ENCODE measurements at regions not wholly inside any gene's neighbourhood (a gene's known extent, or its start where the extent isn't known, plus 50 kb on each side); places are given as distances from the start of the nearest gene placed in this dataset.

GRCh38 chr2:188893972-188894371 is 80.2 kb upstream of the COL3A1 start (continued):
- TF ChIP-seq, protein P1, sequence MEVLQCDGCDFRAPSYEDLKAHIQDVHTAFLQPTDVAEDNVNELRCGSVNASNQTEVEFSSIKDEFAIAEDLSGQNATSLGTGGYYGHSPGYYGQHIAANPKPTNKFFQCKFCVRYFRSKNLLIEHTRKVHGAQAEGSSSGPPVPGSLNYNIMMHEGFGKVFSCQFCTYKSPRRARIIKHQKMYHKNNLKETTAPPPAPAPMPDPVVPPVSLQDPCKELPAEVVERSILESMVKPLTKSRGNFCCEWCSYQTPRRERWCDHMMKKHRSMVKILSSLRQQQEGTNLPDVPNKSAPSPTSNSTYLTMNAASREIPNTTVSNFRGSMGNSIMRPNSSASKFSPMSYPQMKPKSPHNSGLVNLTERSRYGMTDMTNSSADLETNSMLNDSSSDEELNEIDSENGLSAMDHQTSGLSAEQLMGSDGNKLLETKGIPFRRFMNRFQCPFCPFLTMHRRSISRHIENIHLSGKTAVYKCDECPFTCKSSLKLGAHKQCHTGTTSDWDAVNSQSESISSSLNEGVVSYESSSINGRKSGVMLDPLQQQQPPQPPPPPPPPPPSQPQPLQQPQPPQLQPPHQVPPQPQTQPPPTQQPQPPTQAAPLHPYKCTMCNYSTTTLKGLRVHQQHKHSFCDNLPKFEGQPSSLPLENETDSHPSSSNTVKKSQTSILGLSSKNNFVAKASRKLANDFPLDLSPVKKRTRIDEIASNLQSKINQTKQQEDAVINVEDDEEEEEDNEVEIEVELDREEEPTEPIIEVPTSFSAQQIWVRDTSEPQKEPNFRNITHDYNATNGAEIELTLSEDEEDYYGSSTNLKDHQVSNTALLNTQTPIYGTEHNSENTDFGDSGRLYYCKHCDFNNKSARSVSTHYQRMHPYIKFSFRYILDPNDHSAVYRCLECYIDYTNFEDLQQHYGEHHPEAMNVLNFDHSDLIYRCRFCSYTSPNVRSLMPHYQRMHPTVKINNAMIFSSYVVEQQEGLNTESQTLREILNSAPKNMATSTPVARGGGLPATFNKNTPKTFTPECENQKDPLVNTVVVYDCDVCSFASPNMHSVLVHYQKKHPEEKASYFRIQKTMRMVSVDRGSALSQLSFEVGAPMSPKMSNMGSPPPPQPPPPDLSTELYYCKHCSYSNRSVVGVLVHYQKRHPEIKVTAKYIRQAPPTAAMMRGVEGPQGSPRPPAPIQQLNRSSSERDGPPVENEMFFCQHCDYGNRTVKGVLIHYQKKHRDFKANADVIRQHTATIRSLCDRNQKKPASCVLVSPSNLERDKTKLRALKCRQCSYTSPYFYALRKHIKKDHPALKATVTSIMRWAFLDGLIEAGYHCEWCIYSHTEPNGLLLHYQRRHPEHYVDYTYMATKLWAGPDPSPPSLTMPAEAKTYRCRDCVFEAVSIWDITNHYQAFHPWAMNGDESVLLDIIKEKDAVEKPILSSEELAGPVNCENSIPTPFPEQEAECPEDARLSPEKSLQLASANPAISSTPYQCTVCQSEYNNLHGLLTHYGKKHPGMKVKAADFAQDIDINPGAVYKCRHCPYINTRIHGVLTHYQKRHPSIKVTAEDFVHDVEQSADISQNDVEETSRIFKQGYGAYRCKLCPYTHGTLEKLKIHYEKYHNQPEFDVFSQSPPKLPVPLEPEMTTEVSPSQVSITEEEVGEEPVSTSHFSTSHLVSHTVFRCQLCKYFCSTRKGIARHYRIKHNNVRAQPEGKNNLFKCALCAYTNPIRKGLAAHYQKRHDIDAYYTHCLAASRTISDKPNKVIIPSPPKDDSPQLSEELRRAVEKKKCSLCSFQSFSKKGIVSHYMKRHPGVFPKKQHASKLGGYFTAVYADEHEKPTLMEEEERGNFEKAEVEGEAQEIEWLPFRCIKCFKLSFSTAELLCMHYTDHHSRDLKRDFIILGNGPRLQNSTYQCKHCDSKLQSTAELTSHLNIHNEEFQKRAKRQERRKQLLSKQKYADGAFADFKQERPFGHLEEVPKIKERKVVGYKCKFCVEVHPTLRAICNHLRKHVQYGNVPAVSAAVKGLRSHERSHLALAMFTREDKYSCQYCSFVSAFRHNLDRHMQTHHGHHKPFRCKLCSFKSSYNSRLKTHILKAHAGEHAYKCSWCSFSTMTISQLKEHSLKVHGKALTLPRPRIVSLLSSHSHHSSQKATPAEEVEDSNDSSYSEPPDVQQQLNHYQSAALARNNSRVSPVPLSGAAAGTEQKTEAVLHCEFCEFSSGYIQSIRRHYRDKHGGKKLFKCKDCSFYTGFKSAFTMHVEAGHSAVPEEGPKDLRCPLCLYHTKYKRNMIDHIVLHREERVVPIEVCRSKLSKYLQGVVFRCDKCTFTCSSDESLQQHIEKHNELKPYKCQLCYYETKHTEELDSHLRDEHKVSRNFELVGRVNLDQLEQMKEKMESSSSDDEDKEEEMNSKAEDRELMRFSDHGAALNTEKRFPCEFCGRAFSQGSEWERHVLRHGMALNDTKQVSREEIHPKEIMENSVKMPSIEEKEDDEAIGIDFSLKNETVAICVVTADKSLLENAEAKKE (CRISPR knock-in tag; IDR thresholded peaks at IDR 0.05) = no peak
- no peak for TF ChIP-seq NANOG (IDR thresholded peaks at IDR 0.05; ENCODE audit: borderline replicate concordance)
- TF ChIP-seq STAT1 (IDR thresholded peaks at IDR 0.05; ENCODE audit: unreplicated experiment) = no peak
- TF ChIP-seq POLR2AphosphoS5 (IDR thresholded peaks at IDR 0.05; ENCODE audit: low read depth) = no peak
- no peak for TF ChIP-seq REST (IDR thresholded peaks at IDR 0.05; ENCODE audit: unreplicated experiment)
- TF ChIP-seq JUNB (IDR thresholded peaks at IDR 0.05; ENCODE audit: unreplicated experiment) = no peak
- TF ChIP-seq EZH2 (IDR thresholded peaks at IDR 0.05; ENCODE audit: low read depth, unreplicated experiment) = no peak
